Heart left ventricle (tissue), 13 donors: ENCODE measurements at regions not wholly inside any gene's neighbourhood (a gene's known extent, or its start where the extent isn't known, plus 50 kb on each side); places are given as distances from the start of the nearest gene placed in this dataset.

ENCODE experiments used
- POLR2A ChIP-seq, 2 donors: fragments of 450-650 bp; IDR thresholded peaks; one replicate each; pipeline ENCODE4 v1.6.1; 2017; ENCODE audit warnings: antibody characterized with exemption in 2 of 2, mild to moderate bottlenecking in 2 of 2, moderate library complexity in 2 of 2
- TF ChIP-seq, protein P1 (sequence below), 12 donors: fragments of 200-600 bp; sonication (generic) in 4 of 12; IDR thresholded peaks; one replicate each; pipeline versions ENCODE4 v1.5.0 to v1.8.0; 2018 to 2022; ENCODE audit warnings: antibody characterized with exemption in 12 of 12, mild to moderate bottlenecking in 5 of 12
- donor health status: ischemic (EF 13 %, LVEDD 7.1; RV severe dilation, severe dysfunction).
- donor health status: DM: no; HTN: yes; CAD: no.
- donor health status: DM: no; HTN: no; CAD: no.
- donor health status: ischemic (EF 25% LVEDD 6.9; RV normal size, moderate dysfunction).
- donor health status: ischemic (EF 25% LVEDD 5.7; RV mildly dilated, moderate dysfunction).
- donor health status: ischemic (EF 35%, LVEDD 5.7; RV mildly dilated, moderate dysfunction).
- donor health status: nonischemic (EF 11% LVEDD 7.7; RV severe dilation, severe dysfunction).
- donor health status: DM: yes; HTN: yes; CAD: no.
- donor health status: PGD.
- donor health status: ischemic (EF 29% LVEDD 5.4; RV normal size, mild dysfunction).
- donor health status: nonischemic (EF 23%, LVEDD 6.1; RV moderate dilation, normal function).

DNA sequence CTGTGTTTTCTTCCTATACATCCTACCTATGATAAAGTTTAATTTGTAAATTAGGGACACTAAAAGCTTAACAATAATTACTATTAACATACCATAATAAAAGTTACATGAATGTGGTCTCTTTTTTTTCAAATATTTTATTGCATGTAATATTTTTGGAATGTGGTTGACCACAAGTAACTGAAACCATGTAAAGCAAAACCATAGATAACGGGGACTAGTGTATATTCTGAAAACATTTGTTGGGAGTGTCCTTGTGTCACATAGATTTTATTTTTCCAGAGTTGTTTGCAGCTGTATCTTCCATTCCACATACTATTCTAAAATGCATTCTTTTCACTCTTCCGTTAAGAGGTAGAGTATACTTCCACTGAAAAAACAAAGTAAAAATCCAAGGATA is 200.4 kb downstream of the KIF18A start:
- TF ChIP-seq, protein P1, sequence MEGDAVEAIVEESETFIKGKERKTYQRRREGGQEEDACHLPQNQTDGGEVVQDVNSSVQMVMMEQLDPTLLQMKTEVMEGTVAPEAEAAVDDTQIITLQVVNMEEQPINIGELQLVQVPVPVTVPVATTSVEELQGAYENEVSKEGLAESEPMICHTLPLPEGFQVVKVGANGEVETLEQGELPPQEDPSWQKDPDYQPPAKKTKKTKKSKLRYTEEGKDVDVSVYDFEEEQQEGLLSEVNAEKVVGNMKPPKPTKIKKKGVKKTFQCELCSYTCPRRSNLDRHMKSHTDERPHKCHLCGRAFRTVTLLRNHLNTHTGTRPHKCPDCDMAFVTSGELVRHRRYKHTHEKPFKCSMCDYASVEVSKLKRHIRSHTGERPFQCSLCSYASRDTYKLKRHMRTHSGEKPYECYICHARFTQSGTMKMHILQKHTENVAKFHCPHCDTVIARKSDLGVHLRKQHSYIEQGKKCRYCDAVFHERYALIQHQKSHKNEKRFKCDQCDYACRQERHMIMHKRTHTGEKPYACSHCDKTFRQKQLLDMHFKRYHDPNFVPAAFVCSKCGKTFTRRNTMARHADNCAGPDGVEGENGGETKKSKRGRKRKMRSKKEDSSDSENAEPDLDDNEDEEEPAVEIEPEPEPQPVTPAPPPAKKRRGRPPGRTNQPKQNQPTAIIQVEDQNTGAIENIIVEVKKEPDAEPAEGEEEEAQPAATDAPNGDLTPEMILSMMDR (IDR thresholded peaks at IDR 0.05): no peak
- no peak for TF ChIP-seq POLR2A (IDR thresholded peaks at IDR 0.05)
